GM21423 (cell line): ENCODE measurements at regions not wholly inside any gene's neighbourhood (a gene's known extent, or its start where the extent isn't known, plus 50 kb on each side); places are given as distances from the start of the nearest gene placed in this dataset.

ENCODE experiments used
- ATAC-seq: cut with Tn5 transposase; IDR thresholded peaks from one replicate; pipeline ENCODE4 v1.9.1; 2021; ENCODE audit warnings: mild to moderate bottlenecking, moderate library complexity; ENCODE audit not compliant: unreplicated experiment

- no peak for ATAC-seq
These were observed 258.8 kb downstream of the PLPP3 start for GRCh38 chr1:56320464-56321149.

- no peak for ATAC-seq
These were observed 261.6 kb downstream of the PLPP3 start for GRCh38 chr1:56317722-56318121.

DNA sequence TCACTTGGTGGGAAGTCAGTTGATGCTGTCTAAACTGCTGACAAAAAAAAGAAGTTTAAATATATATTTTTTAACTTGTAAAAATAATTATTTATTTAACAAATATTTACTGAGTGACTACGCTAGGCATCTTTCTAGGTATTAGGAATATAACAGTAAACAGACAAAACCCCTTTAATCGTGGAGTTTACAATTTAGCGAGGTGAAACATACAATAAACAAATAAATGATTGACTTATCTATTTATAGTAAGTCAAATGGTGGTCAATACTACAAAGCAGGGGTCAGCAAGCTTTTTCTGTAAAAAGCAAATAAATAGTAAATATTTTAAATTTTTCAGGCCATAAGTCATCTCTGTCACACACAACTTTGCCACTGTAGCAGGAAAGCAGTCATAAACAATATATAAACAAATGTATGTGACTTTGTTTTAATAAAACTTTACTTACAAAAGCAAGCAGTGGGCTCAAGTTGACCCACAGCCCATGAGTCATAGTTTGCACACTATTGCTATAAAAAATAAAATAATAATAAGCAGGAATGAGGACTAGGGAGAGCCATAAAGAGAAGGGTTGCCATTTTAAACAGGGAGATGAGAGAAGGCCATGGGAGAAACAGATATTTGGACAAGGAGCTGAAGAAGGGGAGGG, 263.9 kb downstream of the PLPP3 start:
- no peak for ATAC-seq

GRCh38 chr1:56313560-56313959, 265.8 kb downstream of the PLPP3 start:
- ATAC-seq, result no peak

DNA sequence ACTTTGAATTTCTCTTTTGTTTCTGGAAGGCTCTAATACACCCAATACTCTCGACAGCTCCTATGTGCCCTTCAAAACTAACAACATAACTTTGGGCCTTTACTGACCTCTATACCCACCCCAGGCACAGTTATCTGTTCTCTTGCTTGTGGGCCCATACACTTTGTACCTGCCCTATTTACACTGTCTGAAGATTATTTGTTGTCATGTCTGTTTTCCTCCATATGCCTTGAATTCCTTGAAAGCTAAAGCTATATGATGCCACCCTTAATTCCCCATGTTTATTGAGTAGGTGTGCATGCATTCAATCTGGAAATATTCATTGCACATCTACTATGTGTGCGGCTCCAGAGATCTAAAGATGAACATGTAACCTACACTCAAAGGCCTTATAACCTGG, 267.6 kb downstream of the PLPP3 start:
- ATAC-seq, result no peak

- ATAC-seq, result no peak
These were observed 268.4 kb downstream of the PLPP3 start for GRCh38 chr1:56310945-56311344.

- no peak for ATAC-seq
These were observed 270.3 kb downstream of the PLPP3 start for GRCh38 chr1:56309065-56309464.

- no peak for ATAC-seq
These were observed 274.4 kb downstream of the PLPP3 start for GRCh38 chr1:56304975-56305374.

- no peak for ATAC-seq
These were observed 275.6 kb downstream of the PLPP3 start for GRCh38 chr1:56303805-56304204.

GRCh38 chr1:56302878-56303277, 276.5 kb downstream of the PLPP3 start:
- no peak for ATAC-seq

GRCh38 chr1:56301791-56302190, 277.6 kb downstream of the PLPP3 start:
- no peak for ATAC-seq

- ATAC-seq, result no peak
These were observed 278.5 kb downstream of the PLPP3 start for GRCh38 chr1:56300836-56301235.

- ATAC-seq, result no peak
These were observed 280.5 kb downstream of the PLPP3 start for GRCh38 chr1:56298866-56299265.

DNA sequence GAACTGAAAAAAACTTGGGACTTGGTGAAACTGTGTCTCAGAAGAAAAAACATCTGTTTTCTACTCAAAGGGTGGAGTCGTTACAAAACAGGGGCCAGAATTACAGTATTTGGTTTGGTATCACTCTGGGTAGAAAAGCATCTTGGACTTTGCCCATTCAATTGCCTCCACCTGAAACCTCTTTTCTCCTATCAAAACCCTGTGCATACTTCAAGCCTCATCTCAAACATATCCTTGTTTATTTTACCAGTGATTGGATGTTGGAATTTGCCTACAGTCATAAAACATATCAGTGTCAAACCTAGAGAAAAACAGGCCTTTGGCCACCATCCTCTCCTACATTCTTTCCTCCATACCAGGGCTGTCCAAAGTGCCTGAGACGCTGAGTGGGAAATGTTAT, 281.5 kb downstream of the PLPP3 start:
- no peak for ATAC-seq

DNA sequence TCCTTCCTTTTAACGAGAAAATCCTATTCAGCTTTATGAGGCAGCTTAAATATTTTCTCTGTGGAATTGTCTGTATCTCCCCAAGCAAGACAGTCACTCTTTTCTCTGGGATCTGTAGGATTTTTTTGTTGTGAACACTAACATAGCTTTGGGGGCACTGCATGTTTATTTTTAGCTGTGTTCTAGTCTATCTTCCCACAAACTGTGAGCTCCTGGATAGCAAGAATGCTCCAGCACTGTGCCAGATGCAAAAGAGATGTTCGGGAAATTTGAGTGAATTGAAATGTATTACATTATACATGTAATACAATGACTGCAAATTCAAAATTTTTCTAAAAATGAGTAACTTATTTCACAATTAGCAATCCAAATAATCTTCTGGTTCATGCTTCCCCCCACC, 282.2 kb downstream of the PLPP3 start:
- ATAC-seq, result no peak

DNA sequence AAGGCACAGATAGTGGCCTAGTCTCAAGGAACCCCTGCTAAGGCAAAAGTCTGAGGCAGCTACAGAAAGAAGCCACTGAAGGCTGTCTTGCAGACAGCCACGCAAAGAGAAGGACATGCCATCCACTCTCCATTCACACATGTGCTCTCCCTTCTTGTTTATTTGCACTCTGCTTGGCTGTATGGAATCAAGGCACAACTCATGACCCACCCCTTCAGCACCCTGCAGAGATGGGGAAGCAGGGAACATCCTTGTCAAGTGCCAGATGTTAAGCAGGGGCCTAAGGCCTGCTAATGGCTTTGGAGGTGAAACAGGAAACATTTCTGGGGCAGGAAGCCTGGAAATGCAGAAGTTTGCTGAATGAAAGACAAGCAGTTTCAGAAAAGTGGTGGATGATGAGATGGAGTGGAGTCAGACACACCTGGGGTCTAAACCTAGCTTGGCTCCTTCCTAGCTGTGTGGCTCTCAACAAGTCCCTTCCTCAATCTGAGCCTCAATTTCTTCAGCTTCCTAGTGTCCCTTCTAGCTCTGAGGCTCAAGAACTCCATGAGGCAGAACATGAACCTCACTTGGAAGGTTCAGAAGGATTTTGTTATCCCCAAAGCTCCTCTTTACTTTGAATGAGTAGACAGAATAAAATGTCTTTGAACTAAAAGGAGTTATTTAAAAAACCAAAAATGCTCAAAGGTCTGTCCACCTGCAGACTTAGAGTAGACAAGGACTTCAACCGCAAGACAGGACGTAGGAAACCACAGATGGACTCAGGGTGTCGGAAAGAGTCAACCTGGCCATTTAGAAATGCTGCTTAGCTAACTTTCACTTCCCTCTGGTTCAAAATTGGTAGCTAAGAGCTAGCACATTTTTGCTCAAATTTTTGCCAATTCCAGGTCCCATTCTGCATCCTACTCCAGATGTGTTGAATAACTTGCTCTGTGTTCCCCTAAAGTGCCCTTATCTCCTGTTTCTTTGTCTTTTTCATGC, 283.1 kb downstream of the PLPP3 start:
- no peak for ATAC-seq

DNA sequence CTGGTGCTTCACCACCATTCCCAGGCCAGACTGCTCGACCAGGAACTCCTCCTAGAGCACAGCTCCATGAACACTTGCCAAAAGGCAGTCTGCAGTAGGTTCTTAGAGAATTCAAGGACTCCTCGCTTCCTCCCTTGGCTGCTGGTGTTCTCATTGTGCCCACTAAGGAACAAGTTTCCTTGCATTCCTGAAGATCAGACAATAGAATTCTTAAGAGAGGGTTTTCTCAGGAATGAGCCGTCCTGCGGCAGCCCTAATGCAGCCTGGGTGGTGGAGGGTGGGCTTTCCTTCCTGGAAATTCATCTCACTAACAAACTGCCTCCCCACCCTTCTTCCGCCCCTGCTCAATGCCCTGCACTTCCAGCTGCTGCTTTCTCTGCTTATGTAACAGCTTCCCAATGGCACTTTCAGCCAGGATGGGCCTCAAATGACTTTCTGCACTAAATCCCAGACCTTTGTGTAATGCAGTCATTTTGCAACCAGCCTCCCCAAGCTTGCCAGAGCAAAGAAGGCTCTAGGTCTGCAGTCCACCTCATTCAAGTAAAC, 287.9 kb downstream of the PLPP3 start:
- no peak for ATAC-seq

GRCh38 chr1:56289260-56289659, 290.1 kb downstream of the PLPP3 start:
- no peak for ATAC-seq

DNA sequence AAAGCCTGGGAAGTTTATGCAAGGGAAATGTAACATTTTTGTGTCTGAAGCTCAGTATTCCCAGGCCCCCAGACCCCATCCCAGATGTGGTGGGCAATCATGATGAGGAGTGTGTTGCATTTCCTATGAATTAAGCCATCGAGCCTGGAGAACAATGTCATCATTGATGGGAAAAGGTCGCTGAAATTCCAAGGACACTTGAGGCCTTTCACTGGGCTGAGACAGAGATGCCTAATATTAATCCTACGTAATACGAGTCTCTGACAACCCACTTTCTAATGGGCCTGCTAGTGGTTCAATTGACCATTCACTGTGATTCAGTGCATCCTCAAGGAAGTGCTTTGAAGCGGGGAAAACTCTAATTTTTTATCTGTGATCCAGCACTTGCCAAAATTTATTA, 291.6 kb downstream of the PLPP3 start:
- no peak for ATAC-seq

GRCh38 chr1:56286956-56287355, 292.4 kb downstream of the PLPP3 start:
- ATAC-seq, result no peak

DNA sequence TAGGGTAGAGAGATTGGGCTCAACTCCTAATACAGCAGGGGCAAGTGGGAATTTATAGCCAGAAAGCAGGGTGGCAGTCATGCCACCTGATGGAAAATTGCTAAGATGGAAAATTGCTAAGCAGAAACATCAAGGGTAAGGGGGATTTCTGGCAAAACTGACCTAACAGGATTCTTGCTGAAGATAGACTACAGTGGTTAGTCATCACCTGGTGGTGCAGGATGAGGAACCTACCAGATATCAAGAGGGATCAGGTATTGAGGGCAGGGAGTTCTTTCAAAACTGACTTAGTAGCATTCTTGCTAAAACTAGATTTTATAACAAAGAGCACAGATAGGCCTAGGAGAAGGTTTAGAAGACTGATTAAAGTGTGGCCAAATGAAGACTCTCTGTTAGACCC, 292.9 kb downstream of the PLPP3 start:
- no peak for ATAC-seq
